Type B pancreatic cell (in vitro differentiated cells): ENCODE measurements at regions not wholly inside any gene's neighbourhood (a gene's known extent, or its start where the extent isn't known, plus 50 kb on each side); places are given as distances from the start of the nearest gene placed in this dataset.
A peak's percentile ranks its signal among the peaks of the same experiment; 100 is the strongest.

ENCODE experiments used
- DNase-seq: peaks from one replicate; pipeline ENCODE4 v3.0.0; 2021; ENCODE audit warnings: mixed read lengths; ENCODE audit not compliant: unreplicated experiment; ENCODE audit errors: extremely low spot score
- H3K27ac Mint-ChIP-seq: 2 replicates; pipeline ENCODE4 v1.8.0; 2021; ENCODE audit warnings: mild to moderate bottlenecking, mixed read lengths
- H3K27me3 Mint-ChIP-seq: 2 replicates; pipeline ENCODE4 v1.8.0; 2021; ENCODE audit warnings: mixed read lengths
- H3K36me3 Mint-ChIP-seq: 2 replicates; pipeline ENCODE4 v1.8.0; 2021; ENCODE audit warnings: mixed read lengths
- H3K4me1 Mint-ChIP-seq: one replicate; pipeline ENCODE4 v1.8.0; 2021; ENCODE audit warnings: mixed read lengths; ENCODE audit not compliant: unreplicated experiment
- H3K4me3 Mint-ChIP-seq: 2 replicates; pipeline ENCODE4 v1.8.0; 2021; ENCODE audit warnings: mild to moderate bottlenecking, mixed read lengths
- H3K9me3 Mint-ChIP-seq: 2 replicates; pipeline ENCODE4 v1.8.0; 2021; ENCODE audit warnings: mixed read lengths
- CTCF ChIP-seq: fragments of 200-600 bp; sonication (generic); conservative IDR thresholded peaks from 2 replicates; pipeline ENCODE4 v1.5.0; 2021; ENCODE audit warnings: antibody characterized with exemption, mild to moderate bottlenecking

DNA sequence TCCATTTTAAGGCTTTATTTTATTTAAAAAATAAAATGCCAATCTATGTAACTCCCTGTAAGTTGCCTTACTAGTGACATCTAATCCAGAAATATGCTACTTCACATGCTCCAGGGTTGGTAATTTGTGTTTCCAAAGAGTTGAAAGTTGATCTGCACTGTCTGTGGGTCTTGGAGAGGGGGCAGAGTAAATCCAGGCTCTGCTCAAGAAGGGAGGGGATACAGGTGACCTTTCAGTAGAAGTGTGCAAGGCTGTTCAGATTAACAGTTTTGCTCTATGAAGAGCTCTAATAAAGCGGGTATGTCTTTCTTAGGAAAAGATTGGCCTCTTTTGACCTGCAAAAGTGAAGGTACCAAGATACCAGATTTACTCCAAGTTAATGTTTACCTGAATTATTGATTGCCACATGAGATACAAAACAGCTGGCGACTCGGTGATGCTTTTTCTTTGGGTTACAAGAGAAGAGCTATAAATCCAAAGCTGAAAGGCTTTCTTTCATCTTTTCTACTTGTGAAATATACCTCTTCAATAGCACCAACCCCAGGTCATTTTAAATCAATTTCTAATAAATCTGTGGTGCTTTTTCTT lies 75.6 kb upstream of the FLRT2 start:
- Mint-ChIP-seq H3K4me3 (peak overlapping the region; percentile 0), H3K9me3 (no peaks in the 10 kb centered on the region), H3K27me3 (peaks cover 4% of the 10 kb centered on the region), H3K36me3 (no peaks in the 10 kb centered on the region), H3K27ac (no peak overlapping the region), H3K4me1 (peaks cover 9% of the 10 kb centered on the region)
- no peak for DNase-seq
- TF ChIP-seq CTCF = no peak

DNA sequence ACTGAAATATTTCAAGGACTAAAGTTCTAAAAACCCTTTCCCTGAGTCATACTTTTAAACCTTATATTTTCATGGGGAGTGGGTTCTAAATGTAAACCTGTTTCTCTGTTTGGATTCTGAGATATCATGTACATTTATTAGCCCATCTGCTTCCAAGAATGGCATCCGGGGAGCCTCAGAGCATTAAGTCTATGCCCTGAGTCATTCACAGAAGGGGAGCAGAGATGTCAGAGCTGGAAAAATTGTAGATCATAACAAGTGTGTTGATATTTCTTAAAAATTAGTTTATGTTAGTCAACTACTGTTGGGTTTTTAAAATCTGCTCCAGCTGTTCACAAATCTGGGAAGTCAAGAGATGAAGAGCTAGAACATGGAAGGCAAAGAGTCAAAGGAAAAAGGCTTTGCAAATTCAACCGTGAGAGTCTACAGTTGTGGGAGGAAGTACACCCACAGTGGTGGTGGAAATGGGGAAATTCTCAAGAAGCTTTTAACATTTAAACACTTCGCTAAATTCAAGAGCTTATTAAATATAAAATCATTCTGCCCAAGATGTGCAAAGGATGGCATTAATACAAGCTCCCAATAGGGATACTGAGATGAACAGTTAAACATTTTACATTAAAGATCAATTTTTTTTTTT lies 70.5 kb upstream of the FLRT2 start:
- H3K4me1 Mint-ChIP-seq = peaks cover 4% of the 10 kb centered on the region
- no peak overlapping the region for H3K27ac Mint-ChIP-seq
- no peak for DNase-seq
- TF ChIP-seq CTCF = no peak
- peaks cover 11% of the 10 kb centered on the region for H3K9me3 Mint-ChIP-seq
- H3K36me3 Mint-ChIP-seq = peaks cover 4% of the 10 kb centered on the region
- peaks cover 4% of the 10 kb centered on the region for H3K27me3 Mint-ChIP-seq
- no peak overlapping the region for H3K4me3 Mint-ChIP-seq

DNA sequence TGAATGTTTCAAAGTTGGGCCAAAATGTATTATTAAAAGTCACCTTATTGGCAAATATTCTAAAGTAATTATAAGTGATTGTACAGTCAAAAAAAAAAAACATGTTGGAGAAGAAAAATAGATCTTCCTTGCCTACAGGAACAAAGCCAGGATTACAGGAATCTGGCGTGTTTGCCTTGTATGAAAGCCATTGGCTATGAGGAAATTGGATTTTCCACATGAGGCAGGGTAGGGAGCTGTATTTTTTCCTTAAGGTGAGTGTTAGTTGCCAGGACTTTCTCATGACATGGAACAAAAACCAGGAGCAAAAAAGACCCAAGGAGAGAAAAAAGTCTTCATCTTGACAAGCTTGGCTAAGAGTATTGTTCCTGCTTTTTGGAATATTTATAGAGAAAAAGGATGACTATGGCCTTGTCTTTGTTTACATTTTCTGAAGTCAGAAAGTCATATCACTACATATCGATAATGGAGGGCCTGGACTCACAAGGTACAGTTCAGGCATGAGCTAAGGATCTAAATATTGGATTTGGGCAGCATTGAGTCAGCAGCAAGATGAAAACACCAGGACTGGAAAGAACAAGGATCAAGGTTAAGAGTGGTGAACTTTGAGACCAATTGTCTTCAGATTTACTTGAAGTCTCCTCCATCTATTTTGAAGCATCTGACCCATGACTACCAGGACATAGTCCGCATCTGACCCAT lies 68.4 kb upstream of the FLRT2 start:
- TF ChIP-seq CTCF = no peak
- peaks cover 4% of the 10 kb centered on the region for H3K27me3 Mint-ChIP-seq
- peaks cover 4% of the 10 kb centered on the region for H3K36me3 Mint-ChIP-seq
- DNase-seq = no peak
- no peak overlapping the region for H3K27ac Mint-ChIP-seq
- peaks cover 3% of the 10 kb centered on the region for H3K4me1 Mint-ChIP-seq
- H3K9me3 Mint-ChIP-seq = peaks cover 18% of the 10 kb centered on the region
- H3K4me3 Mint-ChIP-seq = no peak overlapping the region

DNA sequence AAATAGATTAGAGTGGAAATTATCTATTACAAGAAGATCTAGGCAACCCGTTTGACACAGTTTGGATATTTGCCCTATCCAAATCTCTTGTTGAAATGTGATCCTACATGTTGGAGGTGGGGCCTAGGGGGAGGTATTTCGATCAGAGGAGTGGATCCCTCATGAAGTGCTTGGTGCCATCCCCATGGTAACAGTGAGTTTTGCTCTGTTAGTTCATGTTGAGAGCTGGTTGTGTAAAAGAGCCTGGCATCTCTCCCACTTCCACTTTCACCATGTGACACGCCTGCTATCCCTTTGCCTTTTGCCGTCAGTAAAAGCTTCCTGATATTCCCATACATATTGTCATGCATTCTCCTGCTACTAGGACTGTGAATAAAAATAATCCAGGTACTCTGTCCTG lies 66.4 kb upstream of the FLRT2 start:
- no peak for DNase-seq
- H3K27ac Mint-ChIP-seq = no peak overlapping the region
- H3K4me3 Mint-ChIP-seq = no peak overlapping the region
- peaks cover 7% of the 10 kb centered on the region for H3K36me3 Mint-ChIP-seq
- peaks cover 18% of the 10 kb centered on the region for H3K9me3 Mint-ChIP-seq
- H3K4me1 Mint-ChIP-seq = peaks cover 3% of the 10 kb centered on the region
- TF ChIP-seq CTCF = no peak
- peaks cover under 1% of the 10 kb centered on the region for H3K27me3 Mint-ChIP-seq

DNA sequence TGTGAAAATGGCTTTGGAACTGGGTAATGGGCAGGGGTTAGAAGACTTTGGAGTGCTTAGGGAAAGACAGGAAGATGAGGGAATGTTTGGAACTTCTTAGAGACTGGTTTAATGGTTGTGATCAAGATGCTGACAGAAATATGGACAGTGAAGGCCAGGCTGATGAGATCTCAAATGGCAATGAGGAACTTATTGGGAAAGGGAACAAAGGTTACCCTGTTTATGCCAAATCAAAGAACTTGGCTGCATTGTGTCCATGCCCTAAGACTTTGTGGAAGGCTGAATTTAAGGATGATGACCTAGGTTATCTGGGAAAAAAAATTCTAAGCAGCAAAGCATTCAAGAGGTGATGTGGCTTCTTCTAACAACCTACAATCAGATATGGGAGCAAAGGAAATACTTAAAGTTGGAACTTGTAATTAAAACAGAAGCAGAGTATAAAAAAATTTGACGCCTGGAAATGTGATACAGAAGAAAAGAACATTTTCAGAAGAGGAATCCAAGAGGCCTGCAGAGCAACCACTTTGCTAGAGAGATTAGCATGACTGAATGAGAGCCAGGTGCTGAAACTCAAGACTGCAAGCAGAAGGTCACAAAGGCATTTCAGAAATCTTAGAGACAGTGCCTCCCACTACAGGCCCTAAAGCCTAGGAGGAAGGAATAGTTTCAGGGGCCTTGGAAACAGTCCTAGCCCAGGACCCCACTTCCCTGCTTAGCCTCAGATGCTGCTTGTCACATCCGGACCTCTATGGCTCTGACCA lies 65.6 kb upstream of the FLRT2 start:
- Mint-ChIP-seq H3K4me1 (peaks cover 3% of the 10 kb centered on the region), H3K4me3 (no peak overlapping the region), H3K27me3 (no peaks in the 10 kb centered on the region), H3K36me3 (peaks cover 7% of the 10 kb centered on the region), H3K9me3 (peaks cover 18% of the 10 kb centered on the region), H3K27ac (no peak overlapping the region)
- DNase-seq = no peak
- TF ChIP-seq CTCF = no peak
